Neural cell (in vitro differentiated cells): ENCODE measurements at regions not wholly inside any gene's neighbourhood (a gene's known extent, or its start where the extent isn't known, plus 50 kb on each side); places are given as distances from the start of the nearest gene placed in this dataset.
"Not testable (repeated sequence)": the region's sequence is repeated elsewhere in the genome, so short reads cannot be mapped to it uniquely, and the experiment has no call there.

ENCODE experiments used
- H2AFZ ChIP-seq: fragments of 200-600, 300-800 bp; sonication (generic), shearing (Covaris generic); 2 replicates; pipeline ENCODE4 v1.6.0; 2014; ENCODE audit warnings: low read depth, mild to moderate bottlenecking, antibody characterized with exemption, low read length, moderate library complexity
- H3F3A ChIP-seq: fragments of 200-600 bp; shearing (Covaris generic); 2 replicates; pipeline ENCODE4 v1.6.1; 2016; ENCODE audit warnings: mild to moderate bottlenecking, moderate library complexity, mixed read lengths, antibody characterized with exemption, low read length; ENCODE audit not compliant: insufficient read depth, poor library complexity, severe bottlenecking
- H3K27ac ChIP-seq: fragments of 200-600, 300-800 bp; sonication (generic), shearing (Covaris generic); 2 replicates; pipeline ENCODE4 v1.5.1; 2014; ENCODE audit warnings: mild to moderate bottlenecking, low read length, moderate library complexity
- H3K27me3 ChIP-seq: fragments of 300-800, 200-600 bp; sonication (generic), shearing (Covaris generic); 2 replicates; pipeline ENCODE4 v1.6.0; 2014; ENCODE audit warnings: mild to moderate bottlenecking, low read depth, low read length, moderate library complexity; ENCODE audit not compliant: insufficient read depth
- H3K36me3 ChIP-seq: fragments of 300-800, 200-600 bp; sonication (generic), shearing (Covaris generic); 2 replicates; pipeline ENCODE4 v1.5.1; 2014; ENCODE audit warnings: mild to moderate bottlenecking, antibody characterized with exemption, low read length, moderate library complexity; ENCODE audit not compliant: insufficient read depth
- H3K4me2 ChIP-seq: fragments of 300-800, 200-600 bp; sonication (generic), shearing (Covaris generic); 2 replicates; pipeline ENCODE4 v1.6.0; 2014; ENCODE audit warnings: mild to moderate bottlenecking, low read length
- H3K4me3 ChIP-seq: fragments of 300-800, 200-600 bp; sonication (generic), shearing (Covaris generic); 2 replicates; pipeline ENCODE4 v1.5.1; 2014; ENCODE audit warnings: mild to moderate bottlenecking, low read length, moderate library complexity
- H3K79me2 ChIP-seq: fragments of 200-600 bp; shearing (Covaris generic); replicated peaks from 2 replicates; pipeline ENCODE4 v1.6.0; 2014; ENCODE audit warnings: mild to moderate bottlenecking, low read length, moderate library complexity; ENCODE audit not compliant: insufficient read depth
- H3K9ac ChIP-seq: fragments of 300-800, 200-600 bp; sonication (generic), shearing (Covaris generic); 2 replicates; pipeline ENCODE4 v1.6.1; 2016; ENCODE audit warnings: mild to moderate bottlenecking, low read length, mixed read lengths
- H3K9me2 ChIP-seq: fragments of 200-600 bp; shearing (Covaris generic); 2 replicates; pipeline ENCODE4 v1.6.1; 2016; ENCODE audit warnings: mild to moderate bottlenecking, low read length, mixed read lengths; ENCODE audit not compliant: insufficient read depth
- H3K9me3 ChIP-seq: fragments of 200-600, 300-800 bp; sonication (generic), shearing (Covaris generic); 2 replicates; pipeline ENCODE4 v1.6.1; 2016; ENCODE audit warnings: mild to moderate bottlenecking, mixed run types, low read length, moderate library complexity, mixed read lengths
- H4K20me1 ChIP-seq: fragments of 200-600 bp; shearing (Covaris generic); 2 replicates; pipeline ENCODE4 v1.6.1; 2016; ENCODE audit warnings: mild to moderate bottlenecking, mixed run types; ENCODE audit not compliant: insufficient read depth
- EP300 ChIP-seq: fragments of 450-650 bp; conservative IDR thresholded peaks from 2 replicates; pipeline ENCODE4 v1.6.1; 2014; ENCODE audit warnings: antibody characterized with exemption, mild to moderate bottlenecking, moderate library complexity; ENCODE audit not compliant: poor library complexity, severe bottlenecking
- EZH2 ChIP-seq: fragments of 200-600, 300-800 bp; shearing (Covaris generic), sonication (generic); IDR thresholded peaks from 2 replicates; pipeline ENCODE4 v1.6.1; 2014; ENCODE audit warnings: antibody characterized with exemption, low read length, borderline replicate concordance, mild to moderate bottlenecking; ENCODE audit not compliant: insufficient read depth, poor library complexity, severe bottlenecking
- MXI1 ChIP-seq: fragments of 450-650 bp; conservative IDR thresholded peaks from 2 replicates; pipeline ENCODE4 v1.6.1; 2014; ENCODE audit warnings: antibody characterized with exemption, mild to moderate bottlenecking; ENCODE audit not compliant: poor library complexity, severe bottlenecking
- POLR2AphosphoS5 ChIP-seq: IDR thresholded peaks from 2 replicates; pipeline ENCODE4 v1.6.1; 2012
- RAD21 ChIP-seq: fragments of 450-650 bp; conservative IDR thresholded peaks from 2 replicates; pipeline ENCODE4 v1.6.1; 2014; ENCODE audit warnings: antibody characterized with exemption, mild to moderate bottlenecking, moderate library complexity
- SMC3 ChIP-seq: fragments of 450-650 bp; conservative IDR thresholded peaks from 2 replicates; pipeline ENCODE4 v1.6.1; 2014; ENCODE audit warnings: antibody characterized with exemption, mild to moderate bottlenecking, moderate library complexity; ENCODE audit not compliant: poor library complexity
- TAF1 ChIP-seq: IDR thresholded peaks from 2 replicates; pipeline ENCODE4 v1.6.1; 2012; ENCODE audit warnings: low read depth

DNA sequence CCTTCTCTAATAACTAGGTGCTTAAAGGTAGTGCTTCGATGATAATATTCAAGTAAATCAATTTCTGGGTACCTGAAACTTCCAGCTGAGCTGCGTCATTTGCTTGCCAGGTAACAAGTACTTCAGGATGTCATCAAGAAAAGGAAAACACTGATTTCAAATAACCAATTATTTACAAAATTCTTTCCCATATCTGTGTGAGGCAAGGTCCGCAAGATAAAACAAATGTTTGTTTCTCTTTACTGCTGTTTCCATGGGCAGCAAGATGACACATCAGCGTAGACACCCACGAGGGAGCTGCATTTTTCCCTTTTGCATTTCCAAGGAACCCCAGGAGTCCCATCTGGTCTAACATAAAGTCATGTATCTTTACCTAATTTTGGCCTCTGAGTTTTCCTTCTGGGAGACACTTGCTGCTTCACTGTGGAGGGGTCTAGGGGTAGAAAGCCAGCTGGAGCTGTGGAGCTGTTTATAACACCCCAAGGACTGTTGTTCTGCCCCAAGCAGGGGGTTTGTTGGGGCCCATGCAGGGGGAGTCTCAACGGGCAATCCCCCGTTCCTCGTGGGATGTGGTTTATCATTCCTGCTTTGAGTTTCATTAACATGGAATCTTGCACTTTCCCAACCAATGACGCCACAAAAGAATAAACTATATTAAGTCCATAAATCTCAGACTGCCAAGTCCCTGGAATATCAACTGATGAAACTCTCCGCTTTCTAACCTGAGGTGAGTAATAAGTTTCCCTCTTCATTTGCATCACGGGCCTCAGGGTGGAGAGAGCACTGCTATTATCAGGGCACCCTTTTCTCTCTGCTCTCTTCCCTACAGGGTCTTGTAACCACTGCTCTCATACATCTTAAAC lies 112.8 kb upstream of the PELI2 start:
- H2AFZ ChIP-seq = no peak overlapping the region
- H3K27me3 ChIP-seq = no peaks in the 10 kb centered on the region
- no peaks in the 10 kb centered on the region for H3K36me3 ChIP-seq
- no peak for TF ChIP-seq EP300
- TF ChIP-seq RAD21 = no peak
- no peak for TF ChIP-seq POLR2AphosphoS5
- TF ChIP-seq MXI1 = no peak
- no peak for TF ChIP-seq SMC3
- TF ChIP-seq TAF1 = no peak
- H3K9me2 ChIP-seq = no peaks in the 10 kb centered on the region
- no peak overlapping the region for H3K27ac ChIP-seq
- H3K9ac ChIP-seq = no peak overlapping the region
- H3K9me3 ChIP-seq = no peaks in the 10 kb centered on the region
- no peaks in the 10 kb centered on the region for H4K20me1 ChIP-seq
- H3F3A ChIP-seq = no peaks in the 10 kb centered on the region
- no peak overlapping the region for H3K4me2 ChIP-seq
- no peak overlapping the region for H3K4me3 ChIP-seq
- H3K79me2 ChIP-seq = no peaks in the 10 kb centered on the region

DNA sequence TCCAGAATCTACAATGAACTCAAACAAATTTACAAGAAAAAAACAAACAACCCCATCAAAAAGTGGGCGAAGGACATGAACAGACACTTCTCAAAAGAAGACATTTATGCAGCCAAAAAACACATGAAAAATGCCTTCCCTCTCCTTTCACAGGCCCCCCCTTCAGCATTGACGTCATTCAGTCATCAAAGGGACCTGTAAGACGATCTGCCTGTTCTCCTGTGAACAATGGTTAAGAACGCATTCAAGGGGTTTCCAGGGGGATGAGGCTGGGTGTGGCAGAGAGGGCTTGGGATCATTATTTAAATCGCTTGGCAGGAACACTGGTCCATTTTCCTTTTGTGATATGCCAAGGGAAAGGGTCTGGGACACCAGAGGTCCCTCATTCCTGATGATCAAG lies 110.7 kb upstream of the PELI2 start:
- not testable (repeated sequence) for H3K9me2 ChIP-seq, H3K27ac ChIP-seq, H3K36me3 ChIP-seq, H3K27me3 ChIP-seq, H2AFZ ChIP-seq, H3K79me2 ChIP-seq, H3K4me3 ChIP-seq, H3F3A ChIP-seq, H3K9ac ChIP-seq, H3K4me2 ChIP-seq, H4K20me1 ChIP-seq, H3K9me3 ChIP-seq

DNA sequence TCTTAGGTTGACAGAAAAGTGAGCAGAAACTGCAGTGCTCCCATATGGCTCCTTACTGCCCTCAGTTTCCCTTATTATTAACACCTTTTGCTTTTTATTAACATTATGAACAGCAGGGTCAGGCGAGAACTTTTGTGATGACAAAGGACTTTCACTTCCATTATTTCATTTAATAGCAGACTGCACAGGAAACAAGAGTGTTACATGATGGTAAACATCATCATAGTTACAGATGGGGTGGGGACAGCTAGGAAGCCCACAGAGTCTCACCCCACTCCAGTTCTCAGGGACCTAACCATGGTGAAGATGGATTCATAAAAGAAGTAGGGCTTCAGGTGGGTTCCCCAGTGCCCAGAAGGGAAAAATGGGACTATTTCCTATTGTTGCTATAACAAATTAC lies 110.1 kb upstream of the PELI2 start:
- Histone ChIP-seq H4K20me1 (no peaks in the 10 kb centered on the region), H3K9me2 (no peaks in the 10 kb centered on the region), H3K4me3 (no peak overlapping the region), H2AFZ (no peak overlapping the region), H3K27me3 (no peaks in the 10 kb centered on the region), H3K79me2 (no peaks in the 10 kb centered on the region), H3K36me3 (no peaks in the 10 kb centered on the region), H3K9ac (no peak overlapping the region), H3K9me3 (no peaks in the 10 kb centered on the region), H3F3A (no peaks in the 10 kb centered on the region), H3K4me2 (no peak overlapping the region), H3K27ac (no peak overlapping the region)
- no peak for TF ChIP-seq EP300
- no peak for TF ChIP-seq TAF1
- TF ChIP-seq POLR2AphosphoS5 = no peak
- TF ChIP-seq EZH2 = no peak
- no peak for TF ChIP-seq SMC3
- no peak for TF ChIP-seq RAD21

DNA sequence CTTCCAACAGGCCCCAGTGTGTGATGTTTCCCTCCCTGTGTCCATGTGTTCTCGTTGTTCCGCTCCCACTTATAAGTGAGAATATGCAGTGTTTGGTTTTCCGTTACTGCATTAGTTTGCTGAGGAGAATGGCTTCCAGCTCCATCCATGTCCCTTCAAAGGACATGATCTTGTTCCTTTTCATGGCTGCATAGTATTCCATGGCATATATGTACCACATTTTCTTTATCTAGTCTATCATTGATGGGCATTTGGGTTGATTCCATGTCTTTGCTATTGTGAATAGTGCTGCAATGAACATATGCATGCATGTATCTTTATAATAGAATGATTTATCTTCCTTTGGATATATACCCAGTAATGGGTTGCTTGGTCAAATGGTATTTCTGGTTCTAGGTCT lies 109.5 kb upstream of the PELI2 start:
- H2AFZ ChIP-seq, H3F3A ChIP-seq, H3K27ac ChIP-seq, H3K27me3 ChIP-seq, H3K9me3 ChIP-seq, H3K79me2 ChIP-seq, H4K20me1 ChIP-seq, H3K4me2 ChIP-seq, H3K4me3 ChIP-seq, H3K9ac ChIP-seq, H3K36me3 ChIP-seq, H3K9me2 ChIP-seq: not testable (repeated sequence)
